Tibial nerve (tissue), 4 donors: ENCODE measurements at regions not wholly inside any gene's neighbourhood (a gene's known extent, or its start where the extent isn't known, plus 50 kb on each side); places are given as distances from the start of the nearest gene placed in this dataset.

Source experiments
- EP300 ChIP-seq, 2 donors: sonication (generic); formaldehyde crosslinking; IDR thresholded peaks; one replicate each; pipeline ENCODE4 v1.6.1; 2017; ENCODE audit warnings: antibody characterized with exemption in 2 of 2, mild to moderate bottlenecking in 1 of 2
- POLR2A ChIP-seq, 2 donors: fragments of 450-650 bp; IDR thresholded peaks; one replicate each; pipeline ENCODE4 v1.6.1; 2017; ENCODE audit warnings: antibody characterized with exemption in 2 of 2, mild to moderate bottlenecking in 2 of 2, moderate library complexity in 2 of 2
- TF ChIP-seq, protein P1 (sequence below), 5 experiments: fragments of 200-600 bp in 3 of 5; fragments of 450-650 bp in 2 of 5; sonication (generic) in 3 of 5; IDR thresholded peaks; one replicate each; pipeline ENCODE4 v1.5.1; 2016 to 2019; ENCODE audit warnings: antibody characterized with exemption in 5 of 5, mild to moderate bottlenecking in 3 of 5, moderate library complexity in 2 of 5

DNA sequence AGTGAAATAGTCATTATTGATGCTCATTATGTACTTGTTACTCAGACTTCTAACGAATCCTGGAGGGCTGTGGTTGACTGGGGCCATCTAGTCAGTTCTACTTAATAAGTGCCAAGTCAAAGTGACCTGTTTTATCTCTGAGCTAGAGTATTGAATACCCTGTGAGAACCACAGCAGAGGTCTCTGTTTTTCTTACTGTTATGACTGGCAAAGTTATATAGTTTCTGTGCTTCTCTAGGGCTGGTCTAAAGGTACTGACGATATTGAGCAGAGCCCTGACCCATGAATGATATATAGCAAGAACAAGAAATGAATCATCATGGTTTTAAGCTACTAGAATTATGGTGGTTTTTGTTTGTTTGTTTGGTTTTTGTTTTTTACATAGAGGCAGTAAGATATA is 555.8 kb downstream of the PLA2G4A start:
- TF ChIP-seq EP300 (IDR thresholded peaks at IDR 0.05) (no peak), POLR2A (IDR thresholded peaks at IDR 0.05) (no peak)
- TF ChIP-seq, protein P1, sequence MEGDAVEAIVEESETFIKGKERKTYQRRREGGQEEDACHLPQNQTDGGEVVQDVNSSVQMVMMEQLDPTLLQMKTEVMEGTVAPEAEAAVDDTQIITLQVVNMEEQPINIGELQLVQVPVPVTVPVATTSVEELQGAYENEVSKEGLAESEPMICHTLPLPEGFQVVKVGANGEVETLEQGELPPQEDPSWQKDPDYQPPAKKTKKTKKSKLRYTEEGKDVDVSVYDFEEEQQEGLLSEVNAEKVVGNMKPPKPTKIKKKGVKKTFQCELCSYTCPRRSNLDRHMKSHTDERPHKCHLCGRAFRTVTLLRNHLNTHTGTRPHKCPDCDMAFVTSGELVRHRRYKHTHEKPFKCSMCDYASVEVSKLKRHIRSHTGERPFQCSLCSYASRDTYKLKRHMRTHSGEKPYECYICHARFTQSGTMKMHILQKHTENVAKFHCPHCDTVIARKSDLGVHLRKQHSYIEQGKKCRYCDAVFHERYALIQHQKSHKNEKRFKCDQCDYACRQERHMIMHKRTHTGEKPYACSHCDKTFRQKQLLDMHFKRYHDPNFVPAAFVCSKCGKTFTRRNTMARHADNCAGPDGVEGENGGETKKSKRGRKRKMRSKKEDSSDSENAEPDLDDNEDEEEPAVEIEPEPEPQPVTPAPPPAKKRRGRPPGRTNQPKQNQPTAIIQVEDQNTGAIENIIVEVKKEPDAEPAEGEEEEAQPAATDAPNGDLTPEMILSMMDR (IDR thresholded peaks at IDR 0.05) = no peak
